NCI-H526 treated with DMSO at 0.1 percent for 48 hours (cell line): ENCODE measurements at regions not wholly inside any gene's neighbourhood (a gene's known extent, or its start where the extent isn't known, plus 50 kb on each side); places are given as distances from the start of the nearest gene placed in this dataset.

ENCODE experiments used
- DNase-seq: peaks from one replicate; lab custom pipeline; 2025; lab: John Stamatoyannopoulos, UW

GRCh38 chr5:23579566-23579965 is 72.2 kb downstream of the PRDM9 start:
- no peak for DNase-seq

GRCh38 chr5:23583081-23583480 is 75.7 kb downstream of the PRDM9 start:
- no peak for DNase-seq

GRCh38 chr5:23588841-23589326 is 81.5 kb downstream of the PRDM9 start:
- no peak for DNase-seq

- DNase-seq: no peak
Measured at GRCh38 chr5:23591250-23591649, 83.8 kb downstream of the PRDM9 start.

- no peak for DNase-seq
Measured at GRCh38 chr5:23606927-23607326, 99.5 kb downstream of the PRDM9 start.

- no peak for DNase-seq
Measured at GRCh38 chr5:23612701-23613100, 105.3 kb downstream of the PRDM9 start.

GRCh38 chr5:23613566-23613965 is 106.2 kb downstream of the PRDM9 start:
- DNase-seq: no peak

- no peak for DNase-seq
Measured at GRCh38 chr5:23614422-23614821, 107.0 kb downstream of the PRDM9 start.

GRCh38 chr5:23626961-23627360 is 119.6 kb downstream of the PRDM9 start:
- no peak for DNase-seq

- no peak for DNase-seq
Measured at GRCh38 chr5:23627976-23628375, 120.6 kb downstream of the PRDM9 start.

- DNase-seq: no peak
Measured at GRCh38 chr5:23629396-23629795, 122.0 kb downstream of the PRDM9 start.

GRCh38 chr5:23631302-23632045 is 124.1 kb downstream of the PRDM9 start:
- DNase-seq: no peak

GRCh38 chr5:23635938-23636337 is 128.5 kb downstream of the PRDM9 start:
- DNase-seq: no peak

- no peak for DNase-seq
Measured at GRCh38 chr5:23639326-23639725, 131.9 kb downstream of the PRDM9 start.

- no peak for DNase-seq
Measured at GRCh38 chr5:23648656-23649055, 141.2 kb downstream of the PRDM9 start.

GRCh38 chr5:23649594-23649993 is 142.2 kb downstream of the PRDM9 start:
- no peak for DNase-seq

GRCh38 chr5:23655674-23656073 is 148.3 kb downstream of the PRDM9 start:
- no peak for DNase-seq

- no peak for DNase-seq
Measured at GRCh38 chr5:23675456-23675855, 168.0 kb downstream of the PRDM9 start.

- DNase-seq: no peak
Measured at GRCh38 chr5:23677996-23678395, 170.6 kb downstream of the PRDM9 start.

GRCh38 chr5:23684103-23684502 is 176.7 kb downstream of the PRDM9 start:
- DNase-seq: no peak

- no peak for DNase-seq
Measured at GRCh38 chr5:23703940-23704855, 196.8 kb downstream of the PRDM9 start.

GRCh38 chr5:23717486-23717885 is 210.1 kb downstream of the PRDM9 start:
- DNase-seq: no peak

GRCh38 chr5:23718564-23718963 is 211.2 kb downstream of the PRDM9 start:
- no peak for DNase-seq
